Neural progenitor cell (in vitro differentiated cells): ENCODE measurements at regions not wholly inside any gene's neighbourhood (a gene's known extent, or its start where the extent isn't known, plus 50 kb on each side); places are given as distances from the start of the nearest gene placed in this dataset.
"Not testable (repeated sequence)": the region's sequence is repeated elsewhere in the genome, so short reads cannot be mapped to it uniquely, and the experiment has no call there.

Source experiments
- DNase-seq: peaks from one replicate; pipeline ENCODE4 v3.0.0-alpha.2; 2016; ENCODE audit warnings: low spot score
- H2AFZ ChIP-seq: fragments of 200-600 bp; sonication (generic); replicated peaks from 2 replicates; pipeline ENCODE4 v1.6.1; 2016; ENCODE audit warnings: antibody characterized with exemption
- H3F3A ChIP-seq: fragments of 200-600 bp; sonication (generic); 2 replicates; pipeline ENCODE4 v1.6.1; 2016; ENCODE audit warnings: antibody characterized with exemption, low read depth
- H3K27ac ChIP-seq: fragments of 200-600 bp; sonication (generic); 2 replicates; pipeline ENCODE4 v1.5.1; 2016; ENCODE audit warnings: mild to moderate bottlenecking
- H3K27me3 ChIP-seq: fragments of 200-600 bp; sonication (generic); 2 replicates; pipeline ENCODE4 v1.6.1; 2016; ENCODE audit warnings: mild to moderate bottlenecking, moderate library complexity
- H3K36me3 ChIP-seq: fragments of 200-600 bp; sonication (generic); 2 replicates; pipeline ENCODE4 v1.5.1; 2016
- H3K4me1 ChIP-seq: fragments of 200-600 bp; sonication (generic); 2 replicates; pipeline ENCODE4 v1.6.1; 2016; ENCODE audit warnings: mixed run types
- H3K4me2 ChIP-seq: fragments of 200-600 bp; sonication (generic); 2 replicates; pipeline ENCODE4 v1.6.1; 2016
- H3K4me3 ChIP-seq: fragments of 200-600 bp; sonication (generic); 2 replicates; pipeline ENCODE4 v1.5.1; 2016
- H3K79me2 ChIP-seq: fragments of 200-600 bp; sonication (generic); 2 replicates; pipeline ENCODE4 v1.6.1; 2016; ENCODE audit warnings: low read depth
- H3K9ac ChIP-seq: fragments of 200-600 bp; sonication (generic); 2 replicates; pipeline ENCODE4 v1.6.1; 2016
- H3K9me3 ChIP-seq: fragments of 200-600 bp; sonication (generic); 2 replicates; pipeline ENCODE4 v1.5.1; 2016; ENCODE audit warnings: low read depth
- H4K20me1 ChIP-seq: fragments of 200-600 bp; sonication (generic); 2 replicates; pipeline ENCODE4 v1.6.1; 2016; ENCODE audit warnings: low read depth
- H3K27ac Mint-ChIP-seq: 3 replicates; pipeline ENCODE4 v1.8.0; 2021; ENCODE audit warnings: mixed read lengths
- H3K27me3 Mint-ChIP-seq: 2 replicates; pipeline ENCODE4 v1.8.0; 2022; ENCODE audit warnings: low read depth, mild to moderate bottlenecking, inconsistent platforms, moderate library complexity, mixed read lengths; ENCODE audit not compliant: insufficient read depth
- H3K36me3 Mint-ChIP-seq: 3 replicates; pipeline ENCODE4 v1.8.0; 2021; ENCODE audit warnings: mixed read lengths
- H3K4me1 Mint-ChIP-seq: 3 replicates; pipeline ENCODE4 v1.8.0; 2021; ENCODE audit warnings: mixed read lengths
- H3K4me3 Mint-ChIP-seq: 3 replicates; pipeline ENCODE4 v1.8.0; 2021; ENCODE audit warnings: mild to moderate bottlenecking, moderate library complexity, mixed read lengths
- H3K9me3 Mint-ChIP-seq: 3 replicates; pipeline ENCODE4 v1.8.0; 2020; ENCODE audit warnings: mixed read lengths
- EZH2 ChIP-seq: fragments of 200-600 bp; sonication (generic); IDR thresholded peaks from 2 replicates; pipeline ENCODE4 v1.6.1; 2017; ENCODE audit warnings: antibody characterized with exemption, mild to moderate bottlenecking, moderate library complexity
- EZH2phosphoT487 ChIP-seq: fragments of 200-600 bp; sonication (generic); IDR thresholded peaks from 2 replicates; pipeline ENCODE4 v1.6.1; 2017; ENCODE audit warnings: antibody characterized with exemption
- TF ChIP-seq, protein P1 (sequence below): fragments of 200-600 bp; sonication (generic); IDR thresholded peaks from 2 replicates; pipeline ENCODE4 v1.5.1; 2017; ENCODE audit warnings: antibody characterized with exemption, mild to moderate bottlenecking

DNA sequence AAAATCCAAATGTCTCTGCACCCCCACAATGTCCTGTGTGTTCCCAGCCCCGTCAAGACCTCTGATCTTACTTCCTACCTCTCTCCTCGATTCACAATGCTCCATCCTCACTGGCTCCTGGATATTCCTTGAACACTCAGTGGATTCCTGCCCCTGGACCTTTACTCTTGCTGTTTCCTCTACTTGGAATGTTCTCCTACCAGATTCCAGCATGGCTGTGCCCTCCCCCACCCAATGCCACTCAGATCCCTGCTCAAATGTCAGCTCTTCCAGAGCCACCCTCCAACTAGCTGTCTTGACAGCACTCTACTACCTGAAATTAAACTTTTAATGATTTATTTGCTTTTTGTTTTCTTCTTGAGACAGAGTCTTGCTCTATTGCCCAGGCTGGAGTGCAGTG is 107.4 kb downstream of the KLF5 start:
- Histone ChIP-seq H3K27ac (no peak overlapping the region), H3K9me3 (no peaks in the 10 kb centered on the region), H2AFZ (no peak overlapping the region), H3K4me1 (peaks cover 3% of the 10 kb centered on the region), H3F3A (no peaks in the 10 kb centered on the region), H3K36me3 (no peaks in the 10 kb centered on the region), H3K9ac (no peak overlapping the region), H3K79me2 (no peaks in the 10 kb centered on the region), H3K4me3 (no peak overlapping the region), H3K4me2 (no peak overlapping the region), H3K27me3 (no peaks in the 10 kb centered on the region), H4K20me1 (no peaks in the 10 kb centered on the region)
- TF ChIP-seq EZH2: no peak
- TF ChIP-seq, protein P1, sequence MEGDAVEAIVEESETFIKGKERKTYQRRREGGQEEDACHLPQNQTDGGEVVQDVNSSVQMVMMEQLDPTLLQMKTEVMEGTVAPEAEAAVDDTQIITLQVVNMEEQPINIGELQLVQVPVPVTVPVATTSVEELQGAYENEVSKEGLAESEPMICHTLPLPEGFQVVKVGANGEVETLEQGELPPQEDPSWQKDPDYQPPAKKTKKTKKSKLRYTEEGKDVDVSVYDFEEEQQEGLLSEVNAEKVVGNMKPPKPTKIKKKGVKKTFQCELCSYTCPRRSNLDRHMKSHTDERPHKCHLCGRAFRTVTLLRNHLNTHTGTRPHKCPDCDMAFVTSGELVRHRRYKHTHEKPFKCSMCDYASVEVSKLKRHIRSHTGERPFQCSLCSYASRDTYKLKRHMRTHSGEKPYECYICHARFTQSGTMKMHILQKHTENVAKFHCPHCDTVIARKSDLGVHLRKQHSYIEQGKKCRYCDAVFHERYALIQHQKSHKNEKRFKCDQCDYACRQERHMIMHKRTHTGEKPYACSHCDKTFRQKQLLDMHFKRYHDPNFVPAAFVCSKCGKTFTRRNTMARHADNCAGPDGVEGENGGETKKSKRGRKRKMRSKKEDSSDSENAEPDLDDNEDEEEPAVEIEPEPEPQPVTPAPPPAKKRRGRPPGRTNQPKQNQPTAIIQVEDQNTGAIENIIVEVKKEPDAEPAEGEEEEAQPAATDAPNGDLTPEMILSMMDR: no peak
- TF ChIP-seq EZH2phosphoT487: no peak
- DNase-seq: no peak
- H3K4me3 Mint-ChIP-seq: no peak overlapping the region
- H3K9me3 Mint-ChIP-seq: no peaks in the 10 kb centered on the region
- no peaks in the 10 kb centered on the region for H3K36me3 Mint-ChIP-seq
- peaks cover 5% of the 10 kb centered on the region for H3K4me1 Mint-ChIP-seq
- no peak overlapping the region for H3K27ac Mint-ChIP-seq
- H3K27me3 Mint-ChIP-seq: peaks cover 4% of the 10 kb centered on the region

DNA sequence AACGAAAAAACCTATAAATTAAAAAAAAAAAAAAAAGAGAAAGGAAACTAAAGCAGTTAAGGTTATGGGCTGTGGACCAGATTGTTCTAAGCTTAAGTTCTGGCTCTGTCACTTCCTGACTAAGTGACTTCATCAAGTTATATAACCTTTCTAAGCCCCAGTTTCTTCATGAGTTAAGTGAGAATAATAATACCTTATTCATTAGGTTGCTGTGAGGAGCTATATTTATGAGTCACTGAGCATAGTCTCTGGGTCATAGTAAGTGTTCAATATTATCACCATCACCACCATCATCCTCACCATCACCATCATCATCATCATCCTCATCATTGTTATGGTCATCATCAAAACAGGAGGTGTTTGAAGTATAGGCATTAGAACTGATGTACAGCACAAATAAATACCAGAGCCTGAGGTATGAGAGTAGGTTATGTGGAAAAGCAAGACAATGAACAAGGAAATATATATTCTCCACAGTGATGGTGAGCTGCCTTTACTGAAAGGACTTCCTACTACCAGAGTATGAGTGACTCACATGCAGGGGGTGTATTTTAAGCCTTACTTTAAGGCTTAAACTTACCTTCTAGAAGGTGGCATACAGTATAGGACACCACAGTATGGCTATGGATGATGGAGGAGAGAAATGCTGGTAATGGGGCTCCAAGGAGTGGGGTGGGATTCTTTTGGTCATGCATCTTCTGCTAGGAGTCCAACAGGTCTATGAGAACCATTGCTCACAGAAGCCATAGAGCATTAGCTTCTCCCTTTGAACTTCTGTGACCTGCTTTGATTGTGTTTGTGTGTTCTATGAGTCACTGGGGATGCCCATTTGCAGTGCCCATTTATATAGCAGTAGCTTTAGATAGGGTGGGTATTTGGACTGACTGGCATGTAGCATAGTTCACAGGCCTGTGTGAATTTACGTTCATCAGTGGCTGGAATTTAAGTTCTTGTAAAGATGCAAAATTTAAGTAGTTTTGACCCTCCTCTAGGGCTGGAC is 104.4 kb downstream of the KLF5 start:
- Histone ChIP-seq H3K27me3 (no peaks in the 10 kb centered on the region), H3K4me3 (no peak overlapping the region), H3K36me3 (no peaks in the 10 kb centered on the region), H2AFZ (no peak overlapping the region), H4K20me1 (no peaks in the 10 kb centered on the region), H3K27ac (no peak overlapping the region), H3K79me2 (no peaks in the 10 kb centered on the region), H3K4me1 (no peaks in the 10 kb centered on the region), H3K9ac (no peak overlapping the region), H3K9me3 (no peaks in the 10 kb centered on the region), H3F3A (no peaks in the 10 kb centered on the region), H3K4me2 (no peak overlapping the region)
- H3K27me3 Mint-ChIP-seq: peaks cover 2% of the 10 kb centered on the region
- no peaks in the 10 kb centered on the region for H3K4me1 Mint-ChIP-seq
- no peaks in the 10 kb centered on the region for H3K36me3 Mint-ChIP-seq
- H3K4me3 Mint-ChIP-seq: no peak overlapping the region
- peaks cover 2% of the 10 kb centered on the region for H3K9me3 Mint-ChIP-seq
- TF ChIP-seq EZH2 (no peak), EZH2phosphoT487 (no peak)
- TF ChIP-seq, protein P1: no peak
- no peak for DNase-seq
- H3K27ac Mint-ChIP-seq: no peak overlapping the region

DNA sequence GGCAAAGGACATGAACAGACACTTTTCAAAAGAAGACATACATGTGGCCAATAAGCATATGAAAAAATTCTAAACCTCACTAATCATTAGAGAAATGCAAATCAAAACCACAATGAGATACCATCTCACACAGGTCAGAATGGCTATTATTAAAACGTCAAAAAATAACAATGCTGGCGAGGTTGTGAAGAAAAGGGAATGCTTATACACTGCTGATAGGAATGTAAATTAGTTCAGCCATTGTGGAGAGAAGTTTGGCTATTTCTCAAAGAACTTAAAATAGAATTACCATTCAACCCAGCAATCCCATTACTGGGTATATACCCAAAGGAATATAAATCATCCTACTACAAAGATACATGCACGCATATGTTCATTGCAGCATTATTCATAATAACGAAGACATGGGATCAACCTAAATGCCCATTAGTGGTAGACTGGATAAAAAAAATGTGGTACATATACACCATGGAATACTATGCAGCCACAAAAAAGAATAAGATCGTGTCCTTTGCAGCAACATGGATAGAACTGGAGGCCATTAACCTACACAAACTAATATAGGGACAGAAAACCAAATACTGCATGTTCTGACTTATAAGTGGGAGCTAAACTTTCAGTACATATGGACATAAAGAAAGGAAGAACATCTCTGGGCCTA is 101.7 kb downstream of the KLF5 start:
- not testable (repeated sequence) for H3K9ac ChIP-seq, H3K4me3 Mint-ChIP-seq, H3K4me1 Mint-ChIP-seq, H3K27ac Mint-ChIP-seq, H3K27ac ChIP-seq, H4K20me1 ChIP-seq, H3K36me3 Mint-ChIP-seq, H3K9me3 Mint-ChIP-seq, H3K79me2 ChIP-seq, H2AFZ ChIP-seq, H3F3A ChIP-seq, H3K27me3 ChIP-seq, H3K4me2 ChIP-seq, H3K36me3 ChIP-seq, H3K4me3 ChIP-seq, H3K4me1 ChIP-seq, H3K9me3 ChIP-seq, DNase-seq, H3K27me3 Mint-ChIP-seq

DNA sequence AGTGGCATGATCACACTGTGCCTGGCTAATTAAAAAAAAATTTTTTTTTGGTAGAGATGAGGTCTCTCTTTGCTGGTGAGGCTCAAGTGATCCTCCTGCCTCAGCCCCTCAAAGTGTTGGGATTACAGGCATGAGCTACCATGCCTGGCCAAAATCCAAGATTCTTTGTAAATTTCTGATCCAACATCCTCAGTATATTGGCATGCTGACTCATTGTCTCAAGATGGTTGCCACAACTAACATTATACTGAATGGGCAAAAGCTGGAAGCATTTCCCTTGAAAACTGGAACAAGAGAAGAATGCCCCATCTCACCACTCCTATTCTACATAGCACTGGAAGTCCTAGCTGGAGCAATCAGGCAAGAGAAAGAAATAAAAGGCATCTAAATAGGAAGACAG is 100.0 kb downstream of the KLF5 start:
- H3K4me1 Mint-ChIP-seq: no peaks in the 10 kb centered on the region
- no peak overlapping the region for H3K27ac Mint-ChIP-seq
- H3K36me3 Mint-ChIP-seq: no peaks in the 10 kb centered on the region
- H3K4me3 Mint-ChIP-seq: no peak overlapping the region
- Histone ChIP-seq H3K79me2 (no peaks in the 10 kb centered on the region), H3K27ac (no peak overlapping the region), H4K20me1 (no peaks in the 10 kb centered on the region), H3K4me1 (no peaks in the 10 kb centered on the region), H3K27me3 (no peaks in the 10 kb centered on the region), H3K4me3 (no peak overlapping the region), H3K36me3 (no peaks in the 10 kb centered on the region), H3K9me3 (no peaks in the 10 kb centered on the region), H3K4me2 (no peak overlapping the region), H3K9ac (no peak overlapping the region), H2AFZ (no peak overlapping the region), H3F3A (no peaks in the 10 kb centered on the region)
- TF ChIP-seq, protein P1: no peak
- TF ChIP-seq EZH2phosphoT487 (no peak), EZH2 (no peak)
- peaks cover 2% of the 10 kb centered on the region for H3K9me3 Mint-ChIP-seq
- no peak for DNase-seq
- H3K27me3 Mint-ChIP-seq: no peaks in the 10 kb centered on the region
